ENCODE measurements at regions not wholly inside any gene's neighbourhood (a gene's known extent, or its start where the extent isn't known, plus 50 kb on each side); places are given as distances from the start of the nearest gene placed in this dataset.
A peak's percentile ranks its signal among the peaks of the same experiment; 100 is the strongest.

DNA sequence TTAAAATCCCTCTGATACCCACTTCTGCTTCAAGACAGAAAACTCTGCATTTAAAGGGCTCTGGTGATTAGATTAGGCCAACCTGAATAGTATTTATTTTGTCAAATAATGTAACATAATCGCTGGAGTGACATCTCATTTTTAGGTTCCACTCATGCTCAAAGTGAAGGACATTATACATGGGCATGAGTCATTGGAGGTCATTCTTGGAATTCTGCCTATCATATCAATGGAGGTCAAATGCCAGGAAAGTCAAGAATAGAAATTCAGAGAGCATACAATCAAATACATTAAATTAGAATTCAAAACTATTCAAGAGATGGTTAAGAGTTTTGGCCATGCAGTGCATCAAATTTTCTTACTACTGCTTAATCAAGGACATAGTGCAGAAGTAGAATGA is 50.8 kb upstream of the PRSS1 start:
- in situ Hi-C loops (cut with HindIII; ENCODE audit: low sequenced_read_pairs): no loop called here
- no peak overlapping the region for H3K4me3 ChIP-seq (ENCODE audit: low read depth, low read length)
- no peak for DNase-seq (ENCODE audit: low read depth, low spot score)
- no peak for TF ChIP-seq CTCF (IDR thresholded peaks at IDR 0.05; ENCODE audit: low read depth, low read length)

DNA sequence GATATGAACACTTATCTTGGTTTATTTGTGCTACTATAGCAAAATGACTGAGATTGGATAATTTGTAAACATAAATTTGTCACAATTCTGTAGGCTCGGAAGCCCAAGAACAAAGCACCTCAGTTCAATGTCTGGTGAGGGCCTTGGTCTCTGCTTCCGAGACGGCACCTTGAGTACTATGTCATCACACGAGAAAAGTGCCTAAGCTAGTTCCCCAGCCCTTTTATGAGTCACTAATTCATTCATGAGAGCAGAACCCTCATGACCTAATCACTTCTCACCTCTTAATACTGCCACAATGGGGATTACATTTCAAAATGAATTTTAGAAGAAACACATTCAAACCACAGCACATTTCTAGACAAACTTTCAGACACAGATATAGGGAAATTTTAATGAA is 52.0 kb upstream of the PRSS1 start:
- H3K4me3 ChIP-seq (ENCODE audit: low read depth, low read length): no peak overlapping the region
- in situ Hi-C loops (cut with HindIII; ENCODE audit: low sequenced_read_pairs): no loop called here
- DNase-seq (ENCODE audit: low read depth, low spot score): no peak
- no peak for TF ChIP-seq CTCF (IDR thresholded peaks at IDR 0.05; ENCODE audit: low read depth, low read length)

GRCh38 chr7:142696456-142697179 is 52.7 kb upstream of the PRSS1 start:
- TF ChIP-seq CTCF (IDR thresholded peaks at IDR 0.05; ENCODE audit: low read depth, low read length): no peak
- in situ Hi-C loops (cut with HindIII; ENCODE audit: low sequenced_read_pairs): no loop called here
- no peak for DNase-seq (ENCODE audit: low read depth, low spot score)
- H3K4me3 ChIP-seq (ENCODE audit: low read depth, low read length): no peak overlapping the region

GRCh38 chr7:142693911-142694310 is 55.4 kb upstream of the PRSS1 start:
- no peak for DNase-seq (ENCODE audit: low read depth, low spot score)
- no peak overlapping the region for H3K4me3 ChIP-seq (ENCODE audit: low read depth, low read length)
- in situ Hi-C loops (cut with HindIII; ENCODE audit: low sequenced_read_pairs): no loop called here
- no peak for TF ChIP-seq CTCF (IDR thresholded peaks at IDR 0.05; ENCODE audit: low read depth, low read length)

DNA sequence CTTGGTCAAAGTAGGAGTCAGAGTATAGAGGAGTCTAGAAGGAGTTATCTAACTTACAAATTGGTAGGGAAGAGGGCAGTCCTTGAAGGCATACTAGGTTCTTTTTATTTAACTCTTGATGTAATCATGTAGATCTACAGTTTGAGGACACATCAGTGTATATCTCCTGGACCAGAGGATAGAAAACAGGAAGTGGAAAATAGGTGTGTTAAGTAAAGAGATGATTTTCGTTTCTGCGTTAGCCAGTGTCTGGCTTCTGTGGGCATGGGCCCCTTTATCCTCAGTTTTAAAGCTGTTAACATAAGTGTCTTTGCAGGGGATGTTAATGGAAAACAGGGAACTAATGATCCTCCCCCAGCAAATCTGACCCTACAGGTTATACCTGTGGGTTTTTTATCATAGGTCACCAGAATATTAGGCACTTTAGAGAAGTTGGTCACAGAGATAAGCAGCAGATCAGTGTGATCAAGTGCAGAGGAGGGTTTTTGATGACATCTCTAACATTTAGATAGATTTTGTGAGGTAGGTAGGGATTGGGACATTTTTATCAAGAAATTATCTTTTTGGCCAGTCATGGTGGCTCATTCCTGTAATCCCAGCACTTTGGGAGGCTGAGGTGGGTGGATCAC is 58.6 kb upstream of the PRSS1 start:
- no peak for TF ChIP-seq CTCF (IDR thresholded peaks at IDR 0.05; ENCODE audit: low read depth, low read length)
- in situ Hi-C loops (cut with HindIII; ENCODE audit: low sequenced_read_pairs): no loop called here
- no peak for DNase-seq (ENCODE audit: low read depth, low spot score)
- H3K4me3 ChIP-seq (ENCODE audit: low read depth, low read length): no peak overlapping the region

DNA sequence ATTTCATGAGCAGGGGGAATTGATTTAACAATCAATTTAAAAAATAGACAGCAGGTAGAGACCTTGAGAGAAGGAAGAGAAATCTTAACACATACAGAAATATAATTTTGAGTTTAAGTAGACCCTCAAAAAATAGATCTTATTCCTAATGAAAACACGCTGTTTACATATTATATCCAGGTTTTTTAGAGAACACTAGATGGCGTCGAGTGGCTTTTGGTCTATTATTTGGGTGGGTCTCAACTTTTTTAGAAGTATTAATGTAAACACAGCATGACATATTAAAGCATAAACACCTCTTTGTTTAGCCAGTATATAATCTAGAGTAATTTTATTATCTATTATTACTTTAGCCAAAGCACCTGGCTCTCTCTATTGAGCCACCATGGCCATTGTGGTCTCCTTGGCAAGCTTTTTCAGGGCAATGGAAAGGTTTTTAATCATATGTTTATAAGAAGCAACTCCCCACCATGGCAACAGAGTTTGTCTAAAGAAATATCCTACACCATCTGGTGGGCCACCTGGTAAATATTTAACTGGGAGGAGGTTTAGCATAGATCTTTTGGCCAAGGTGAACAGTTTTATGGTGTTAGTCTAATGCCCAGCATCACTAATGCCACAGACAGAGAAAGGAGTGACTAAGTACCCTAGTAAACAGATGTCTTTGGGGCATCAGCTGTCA is 59.7 kb upstream of the PRSS1 start:
- no peak overlapping the region for H3K4me3 ChIP-seq (ENCODE audit: low read depth, low read length)
- in situ Hi-C loops (cut with HindIII; ENCODE audit: low sequenced_read_pairs): no loop called here
- peak; percentile 16 for TF ChIP-seq CTCF (IDR thresholded peaks at IDR 0.05; ENCODE audit: low read depth, low read length)
- no peak for DNase-seq (ENCODE audit: low read depth, low spot score)
